Liver (tissue), 8 donors: ENCODE measurements at regions not wholly inside any gene's neighbourhood (a gene's known extent, or its start where the extent isn't known, plus 50 kb on each side); places are given as distances from the start of the nearest gene placed in this dataset.

Source experiments
- DNase-seq: peaks from one replicate; pipeline ENCODE4 v3.0.0-alpha.2; 2017; ENCODE audit warnings: low spot score
- H3K27ac ChIP-seq, 2 donors: one replicate each; pipeline ENCODE4 v1.7.0; 2013; ENCODE audit warnings: inconsistent platforms in 2 of 2, low read length in 2 of 2, control low read depth in 1 of 2, low read depth in 1 of 2, mild to moderate bottlenecking in 1 of 2
- H3K27me3 ChIP-seq, 4 donors: one replicate each; pipeline versions ENCODE4 v1.6.1 to v1.7.0; 2013; ENCODE audit warnings: low read length in 3 of 4, inconsistent platforms in 1 of 4, mild to moderate bottlenecking in 1 of 4, moderate library complexity in 1 of 4; ENCODE audit not compliant: control insufficient read depth in 4 of 4, insufficient read depth in 4 of 4
- H3K36me3 ChIP-seq, 4 donors: one replicate each; pipeline versions ENCODE4 v1.6.1 to v1.7.0; 2013; ENCODE audit warnings: low read length in 3 of 4, mild to moderate bottlenecking in 3 of 4, low read depth in 1 of 4, moderate library complexity in 1 of 4; ENCODE audit not compliant: control insufficient read depth in 4 of 4, insufficient read depth in 3 of 4
- H3K4me1 ChIP-seq, 4 donors: one replicate each; pipeline versions ENCODE4 v1.6.1 to v1.7.0; 2013; ENCODE audit warnings: low read length in 3 of 4, mild to moderate bottlenecking in 3 of 4, moderate library complexity in 1 of 4; ENCODE audit not compliant: control insufficient read depth in 4 of 4, insufficient read depth in 4 of 4
- H3K4me3 ChIP-seq, 3 donors: one replicate each; pipeline versions ENCODE4 v1.6.1 to v1.7.0; 2013; ENCODE audit warnings: low read length in 3 of 3, control low read depth in 1 of 3, low read depth in 1 of 3, mild to moderate bottlenecking in 1 of 3
- H3K9ac ChIP-seq, 2 donors: one replicate each; pipeline ENCODE4 v1.7.0; 2013; ENCODE audit warnings: low read length in 2 of 2, mild to moderate bottlenecking in 2 of 2, moderate library complexity in 2 of 2, control low read depth in 1 of 2, low read depth in 1 of 2
- H3K9me3 ChIP-seq, 4 donors: one replicate each; pipeline versions ENCODE4 v1.6.1 to v1.7.0; 2013; ENCODE audit warnings: low read length in 3 of 4; ENCODE audit not compliant: control insufficient read depth in 4 of 4
- ATF3 ChIP-seq: IDR thresholded peaks from 2 replicates; pipeline ENCODE4 v1.6.1; 2016; ENCODE audit warnings: antibody characterized with exemption
- CTCF ChIP-seq: fragments of 150-350 bp; IDR thresholded peaks from 2 replicates; pipeline ENCODE4 v1.5.1; 2017; ENCODE audit warnings: improper control_type of control experiment, low read depth, low read length; ENCODE audit not compliant: missing input control
- EGR1 ChIP-seq, 2 donors: IDR thresholded peaks; 2 replicates each; pipeline ENCODE4 v1.6.1; 2016 to 2018; ENCODE audit warnings: antibody characterized with exemption in 2 of 2, low read depth in 2 of 2
- FOXA1 ChIP-seq: IDR thresholded peaks from 2 replicates; pipeline ENCODE4 v1.6.1; 2016; ENCODE audit warnings: antibody characterized with exemption
- FOXA2 ChIP-seq: IDR thresholded peaks from 2 replicates; pipeline ENCODE4 v1.6.1; 2016; ENCODE audit warnings: antibody characterized with exemption
- GABPA ChIP-seq, 2 donors: IDR thresholded peaks in 1 of 2; conservative IDR thresholded peaks in 1 of 2; 2 replicates each; pipeline ENCODE4 v1.6.1; 2016; ENCODE audit warnings: antibody characterized with exemption in 2 of 2, mild to moderate bottlenecking in 1 of 2, moderate library complexity in 1 of 2
- HNF4A ChIP-seq, 2 donors: conservative IDR thresholded peaks; 2 replicates each; pipeline ENCODE4 v1.6.1; 2016; ENCODE audit warnings: antibody characterized with exemption in 2 of 2, mild to moderate bottlenecking in 2 of 2
- HNF4G ChIP-seq: IDR thresholded peaks from 2 replicates; pipeline ENCODE4 v1.6.1; 2016; ENCODE audit warnings: antibody characterized with exemption
- JUND ChIP-seq, 2 donors: IDR thresholded peaks; 2 replicates each; pipeline ENCODE4 v1.6.1; 2016; ENCODE audit warnings: antibody characterized with exemption in 2 of 2
- MAX ChIP-seq: IDR thresholded peaks from 2 replicates; pipeline ENCODE4 v1.6.1; 2016; ENCODE audit warnings: antibody characterized with exemption
- NR2F2 ChIP-seq: IDR thresholded peaks from 2 replicates; pipeline ENCODE4 v1.6.1; 2016; ENCODE audit warnings: antibody characterized with exemption
- RAD21 ChIP-seq, 2 donors: IDR thresholded peaks; 2 replicates each; pipeline ENCODE4 v1.6.1; 2016; ENCODE audit warnings: antibody characterized with exemption in 2 of 2, mild to moderate bottlenecking in 2 of 2
- REST ChIP-seq: IDR thresholded peaks from 2 replicates; pipeline ENCODE4 v1.6.1; 2016; ENCODE audit warnings: antibody characterized with exemption, mild to moderate bottlenecking
- RXRA ChIP-seq, 2 donors: IDR thresholded peaks; 2 replicates each; pipeline ENCODE4 v1.6.1; 2017 to 2018; ENCODE audit warnings: antibody characterized with exemption in 2 of 2, mild to moderate bottlenecking in 1 of 2
- SP1 ChIP-seq: IDR thresholded peaks from 2 replicates; pipeline ENCODE4 v1.6.1; 2018; ENCODE audit warnings: antibody characterized with exemption, mild to moderate bottlenecking
- TAF1 ChIP-seq: conservative IDR thresholded peaks from 2 replicates; pipeline ENCODE4 v1.6.1; 2016; ENCODE audit warnings: antibody characterized with exemption, mild to moderate bottlenecking
- YY1 ChIP-seq: IDR thresholded peaks from 2 replicates; pipeline ENCODE4 v1.6.1; 2016; ENCODE audit warnings: antibody characterized with exemption, mild to moderate bottlenecking
- ZBTB33 ChIP-seq: IDR thresholded peaks from 2 replicates; pipeline ENCODE4 v1.6.1; 2016; ENCODE audit warnings: antibody characterized with exemption
- WGBS: extraction: QIAGEN DNeasy Blood & Tissue Kit; methylation state at CpG from one replicate; pipeline ENCODE4 v1.1.7; 2013; 5-methylcytosine and 5-hydroxymethylcytosine counted together
- donor health status: healthy.
- donor health status: healthy.
- donor health status: healthy.
- donor health status: healthy.
- donor health status: healthy.

GRCh38 chr2:230640540-230641011 is 72.1 kb upstream of the CAB39 start:
- DNase-seq, result no peak

More at GRCh38 chr2:230640540-230641011, 72.1 kb upstream of the CAB39 start:
- Histone ChIP-seq H3K27me3 (no peaks in the 10 kb centered on the region), H3K27ac (no peak overlapping the region), H3K4me3 (no peak overlapping the region), H3K4me1 (peaks cover 0 to 2% (median 0%) of the 10 kb centered on the region in 4 donors), H3K9ac (no peak overlapping the region), H3K9me3 (no peaks in the 10 kb centered on the region), H3K36me3 (no peaks in the 10 kb centered on the region)
- WGBS, result 89% methylated on average over 6 of the region's 6 CpGs
- TF ChIP-seq YY1, result no peak
- TF ChIP-seq MAX, result no peak
- no peak for TF ChIP-seq RXRA (IDR thresholded peaks at IDR 0.05)
- no peak for TF ChIP-seq FOXA2
- no peak for TF ChIP-seq ZBTB33
- no peak for TF ChIP-seq JUND (IDR thresholded peaks at IDR 0.05)
- no peak for TF ChIP-seq HNF4G
- no peak for TF ChIP-seq GABPA (IDR thresholded peaks at IDR 0.05 in 1 of 2, conservative IDR thresholded peaks at IDR 0.05 in 1 of 2)
- TF ChIP-seq ATF3, result no peak
- no peak for TF ChIP-seq NR2F2
- no peak for TF ChIP-seq RAD21 (IDR thresholded peaks at IDR 0.05)
- no peak for TF ChIP-seq SP1
- TF ChIP-seq EGR1 (IDR thresholded peaks at IDR 0.05; ENCODE audit: low read depth in 2 of 2), result no peak
- TF ChIP-seq CTCF, result no peak
- TF ChIP-seq FOXA1, result no peak
- TF ChIP-seq TAF1, result no peak
- no peak for TF ChIP-seq REST
- no peak for TF ChIP-seq HNF4A (conservative IDR thresholded peaks at IDR 0.05)
